ENCODE measurements at regions not wholly inside any gene's neighbourhood (a gene's known extent, or its start where the extent isn't known, plus 50 kb on each side); places are given as distances from the start of the nearest gene placed in this dataset.

DNA sequence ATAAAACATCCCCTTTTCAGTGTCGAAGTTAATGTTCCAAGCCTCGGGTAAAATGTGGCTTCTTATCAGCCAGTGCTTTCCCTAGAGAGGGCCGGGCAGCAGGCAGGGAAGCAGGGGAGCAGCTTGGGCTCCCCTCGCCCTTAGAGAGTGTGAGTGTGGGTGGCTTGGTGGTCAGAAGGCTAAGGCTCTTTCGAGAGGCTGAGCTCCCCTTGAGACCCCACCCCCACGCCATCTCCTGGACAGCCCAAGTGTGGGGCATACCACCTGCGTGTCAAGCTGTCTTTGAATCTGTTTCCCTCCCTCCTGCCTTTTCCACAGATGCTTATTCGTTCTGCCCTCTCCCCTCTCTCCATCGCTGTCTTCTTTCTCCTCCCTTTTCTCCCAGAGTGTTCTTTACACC is 95.1 kb upstream of the FOXP4 start:
- no peak for DNase-seq (ENCODE audit: low spot score)

DNA sequence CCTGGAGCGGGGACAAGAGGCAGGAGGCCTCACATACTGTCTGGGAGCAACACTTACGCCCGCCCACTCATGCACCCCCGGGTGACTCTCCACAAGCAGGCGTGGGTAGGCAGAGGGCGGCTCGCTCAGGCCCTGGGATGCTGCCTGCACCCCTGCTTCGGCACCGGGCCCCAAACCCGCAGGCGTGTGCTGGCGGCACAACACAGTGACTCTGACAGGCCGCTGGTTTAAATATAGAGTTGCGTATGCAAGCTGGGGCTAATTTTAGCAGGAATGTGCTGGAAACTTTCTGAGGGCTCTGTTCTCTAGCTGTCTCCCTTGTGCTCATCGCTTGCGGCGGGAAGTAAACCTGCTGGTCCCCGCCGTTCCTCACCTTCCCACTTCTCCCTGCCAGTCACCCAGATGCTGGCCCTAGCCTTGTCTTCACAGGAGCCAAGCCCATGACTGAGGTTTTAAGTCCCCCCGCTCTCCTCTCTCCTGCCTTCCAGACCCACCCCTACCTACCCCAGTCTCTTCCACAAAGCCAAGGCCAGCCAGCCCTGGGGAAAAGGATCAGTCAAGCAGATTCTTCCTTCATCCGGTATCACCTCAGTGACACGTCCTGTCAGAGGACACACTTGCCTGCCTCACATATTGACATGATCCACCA is 94.5 kb upstream of the FOXP4 start:
- DNase-seq (ENCODE audit: low spot score) = no peak

DNA sequence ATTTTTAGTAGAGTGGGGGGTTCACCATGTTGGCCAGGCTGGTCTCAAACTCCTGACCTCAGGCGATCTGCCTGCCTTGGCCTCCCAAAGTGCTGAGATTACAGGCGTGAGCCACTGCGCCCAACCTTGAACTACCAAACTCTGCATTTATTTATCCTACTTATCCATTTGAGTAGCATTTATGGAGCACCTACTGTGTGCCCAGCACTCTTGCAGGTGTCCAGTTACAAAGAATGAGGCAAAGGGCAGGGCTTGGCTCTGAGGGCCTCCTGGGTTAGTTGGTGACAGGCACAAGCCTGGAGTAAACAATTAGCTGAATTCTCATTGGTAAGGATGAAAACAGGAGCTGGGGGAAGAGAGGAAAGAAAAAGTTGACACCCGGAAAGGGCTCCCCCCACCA is 93.4 kb upstream of the FOXP4 start:
- DNase-seq (ENCODE audit: low spot score) = no peak

DNA sequence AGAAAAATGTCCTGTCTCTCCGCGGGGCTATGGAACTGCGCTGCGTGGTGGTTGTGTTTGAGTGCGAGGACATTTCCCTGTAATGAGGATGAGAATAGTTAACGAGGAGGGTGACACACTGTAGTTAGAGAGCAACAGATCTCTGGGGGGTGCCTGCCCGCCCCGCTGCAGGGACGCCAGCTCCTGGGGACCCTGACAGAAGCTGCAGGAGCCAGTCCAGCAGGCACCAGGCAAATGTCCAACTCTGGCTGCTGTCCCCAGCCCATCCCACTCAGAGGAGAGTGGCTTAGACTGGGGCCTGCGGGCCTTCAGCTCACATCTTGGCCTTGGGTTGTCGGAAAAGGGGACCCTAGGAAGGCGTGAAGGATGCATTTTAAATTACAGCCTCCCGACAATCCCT is 92.9 kb upstream of the FOXP4 start:
- DNase-seq (ENCODE audit: low spot score) = no peak

DNA sequence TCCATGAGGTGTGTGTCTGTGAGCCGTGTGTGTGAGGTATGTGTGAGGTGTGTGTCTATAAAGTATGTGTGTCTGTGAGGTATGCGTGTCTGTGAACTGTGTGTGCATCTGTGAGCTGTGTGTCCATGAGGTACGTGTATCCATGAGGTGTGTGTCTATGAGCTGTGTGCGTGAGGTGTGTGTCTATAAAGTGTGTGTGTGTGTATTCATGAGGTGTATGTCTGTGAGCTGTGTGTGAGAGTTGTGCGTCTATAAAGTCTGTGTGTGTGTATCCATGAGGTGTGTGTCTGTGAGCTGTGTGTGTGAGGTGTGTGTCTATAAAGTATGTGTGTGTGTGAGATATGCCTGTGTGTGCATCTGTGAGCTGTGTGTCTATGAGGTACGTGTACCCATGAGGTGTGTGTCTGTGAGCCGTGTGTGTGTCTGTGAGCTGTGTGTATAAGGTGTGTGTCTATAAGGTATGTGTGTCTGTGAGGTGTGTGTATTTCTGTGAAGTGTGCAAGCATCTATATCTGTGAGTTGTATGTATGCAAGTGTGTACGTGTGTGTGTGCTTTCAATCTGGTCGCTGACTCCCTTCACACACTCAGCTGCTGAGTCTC is 91.9 kb upstream of the FOXP4 start:
- no peak for DNase-seq (ENCODE audit: low spot score)

DNA sequence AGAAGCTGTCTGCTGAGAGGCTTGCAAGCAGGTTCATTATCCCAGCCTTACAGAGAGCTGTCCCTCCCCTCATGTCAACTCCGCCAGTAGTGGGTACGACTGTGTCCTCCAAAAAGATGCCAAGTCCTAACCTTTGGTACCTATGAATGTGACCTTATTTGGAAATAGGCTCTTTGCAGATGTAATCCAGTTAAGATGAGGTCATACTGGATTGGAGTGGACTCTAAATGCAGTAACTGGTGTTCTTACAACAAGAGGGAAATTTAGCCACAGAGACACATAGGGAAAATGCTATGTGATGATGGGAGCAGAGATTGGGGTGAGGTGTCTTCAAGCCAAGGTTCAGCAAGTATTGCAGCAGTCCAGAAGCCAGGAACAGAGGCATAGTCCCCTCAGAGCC is 90.8 kb upstream of the FOXP4 start:
- DNase-seq (ENCODE audit: low spot score) = no peak

DNA sequence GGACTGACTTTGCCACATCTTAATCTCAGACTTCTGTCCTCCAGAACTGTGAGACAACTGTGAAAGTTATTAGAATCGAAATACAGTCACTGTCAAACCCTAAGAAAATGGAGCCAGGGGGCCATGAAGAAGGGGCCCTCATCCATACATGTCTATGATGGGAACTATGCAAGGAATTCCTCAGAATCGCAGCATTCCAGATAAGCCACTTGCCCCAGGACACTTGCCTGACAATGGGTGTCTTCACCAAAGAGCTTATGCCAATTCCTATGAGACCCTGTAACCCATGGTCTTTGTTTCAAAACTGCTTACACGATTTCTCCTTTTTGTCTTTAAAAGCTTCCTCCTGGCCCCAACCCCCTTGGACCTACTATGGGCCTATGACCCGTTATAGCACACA is 90.4 kb upstream of the FOXP4 start:
- DNase-seq (ENCODE audit: low spot score) = no peak

DNA sequence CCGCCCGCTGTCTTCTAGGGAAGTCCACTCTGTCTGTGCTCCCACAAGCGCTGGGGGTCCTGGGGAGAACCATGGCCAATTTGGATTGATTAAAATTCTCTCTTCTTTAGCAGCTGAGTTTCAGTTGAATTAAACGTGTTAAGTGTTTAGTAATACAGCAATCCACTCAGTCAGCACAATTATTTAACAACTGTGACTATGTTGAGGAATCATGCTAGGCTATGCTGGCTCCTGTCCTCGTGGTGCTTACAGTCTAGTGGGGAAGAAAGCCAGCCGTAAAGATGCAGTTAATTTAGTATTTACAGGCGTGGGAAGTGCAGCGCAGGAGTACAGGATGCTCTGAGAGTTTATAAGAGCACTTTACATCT is 88.9 kb upstream of the FOXP4 start:
- DNase-seq (ENCODE audit: low spot score) = no peak

DNA sequence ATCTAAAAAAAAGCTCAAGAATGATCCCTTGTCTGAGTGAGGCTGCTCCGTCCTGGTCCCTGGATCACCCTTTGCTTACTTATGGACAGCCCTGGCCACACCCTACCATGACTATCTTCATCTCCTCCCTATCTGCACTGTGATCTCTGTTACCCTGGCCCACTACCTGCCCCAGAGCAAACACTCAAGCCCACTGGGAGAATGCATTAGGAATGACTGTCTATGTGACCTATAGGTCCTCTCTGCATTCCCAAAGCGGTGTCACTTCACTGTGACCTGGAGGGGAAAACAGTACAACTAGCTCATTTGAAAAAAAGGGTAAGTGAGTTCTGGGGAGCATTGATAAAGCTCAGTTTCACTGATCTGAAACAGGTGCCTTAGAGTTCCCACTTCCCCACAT is 86.4 kb upstream of the FOXP4 start:
- DNase-seq (ENCODE audit: low spot score) = no peak

DNA sequence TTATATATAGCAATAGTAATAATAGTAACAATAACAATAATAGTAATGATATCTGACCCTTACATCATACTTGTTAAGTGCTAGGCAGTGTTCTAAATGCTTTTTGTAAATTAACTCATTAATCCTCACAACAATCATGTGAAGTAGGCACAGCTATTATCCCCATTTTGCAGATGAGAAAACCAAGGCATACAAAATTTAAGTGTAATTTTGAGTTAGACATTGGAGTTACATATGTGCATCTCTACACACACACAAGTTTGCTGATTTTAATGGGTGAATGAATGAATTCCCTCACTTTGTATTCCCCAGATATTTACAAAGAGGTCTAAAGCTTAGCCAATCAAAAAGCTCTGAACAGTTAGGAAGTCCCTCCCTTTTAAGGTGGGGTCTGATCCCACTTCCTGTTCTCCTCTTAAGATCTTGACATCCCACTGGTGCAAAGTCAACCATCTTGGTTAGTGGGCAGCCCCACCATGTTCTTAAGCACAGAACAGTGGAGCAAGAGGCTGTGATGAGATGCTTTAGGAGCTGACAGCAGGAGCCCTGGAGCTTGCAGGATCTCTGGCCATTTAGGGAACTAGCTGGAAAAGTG is 85.3 kb upstream of the FOXP4 start:
- no peak for DNase-seq (ENCODE audit: low spot score)

DNA sequence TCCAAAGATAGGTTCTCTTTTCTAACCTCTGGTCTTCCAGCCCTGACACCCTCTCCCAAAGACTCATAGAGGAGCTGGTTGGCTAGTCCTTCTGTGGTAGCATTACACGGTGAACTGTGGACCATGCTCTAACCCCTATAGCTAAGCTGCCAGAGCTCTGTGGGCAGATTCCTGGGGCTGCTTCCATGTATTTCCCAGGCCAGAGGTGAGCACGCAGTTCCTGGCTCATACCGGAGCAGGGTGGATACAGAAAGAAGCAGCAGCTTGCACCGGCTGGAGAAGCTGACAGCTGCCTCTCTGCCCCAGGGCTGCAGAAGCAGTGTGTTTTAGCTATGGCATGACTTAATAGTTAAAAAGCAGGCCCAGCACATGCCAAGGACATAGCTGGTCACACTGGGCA is 84.1 kb upstream of the FOXP4 start:
- DNase-seq (ENCODE audit: low spot score) = no peak

DNA sequence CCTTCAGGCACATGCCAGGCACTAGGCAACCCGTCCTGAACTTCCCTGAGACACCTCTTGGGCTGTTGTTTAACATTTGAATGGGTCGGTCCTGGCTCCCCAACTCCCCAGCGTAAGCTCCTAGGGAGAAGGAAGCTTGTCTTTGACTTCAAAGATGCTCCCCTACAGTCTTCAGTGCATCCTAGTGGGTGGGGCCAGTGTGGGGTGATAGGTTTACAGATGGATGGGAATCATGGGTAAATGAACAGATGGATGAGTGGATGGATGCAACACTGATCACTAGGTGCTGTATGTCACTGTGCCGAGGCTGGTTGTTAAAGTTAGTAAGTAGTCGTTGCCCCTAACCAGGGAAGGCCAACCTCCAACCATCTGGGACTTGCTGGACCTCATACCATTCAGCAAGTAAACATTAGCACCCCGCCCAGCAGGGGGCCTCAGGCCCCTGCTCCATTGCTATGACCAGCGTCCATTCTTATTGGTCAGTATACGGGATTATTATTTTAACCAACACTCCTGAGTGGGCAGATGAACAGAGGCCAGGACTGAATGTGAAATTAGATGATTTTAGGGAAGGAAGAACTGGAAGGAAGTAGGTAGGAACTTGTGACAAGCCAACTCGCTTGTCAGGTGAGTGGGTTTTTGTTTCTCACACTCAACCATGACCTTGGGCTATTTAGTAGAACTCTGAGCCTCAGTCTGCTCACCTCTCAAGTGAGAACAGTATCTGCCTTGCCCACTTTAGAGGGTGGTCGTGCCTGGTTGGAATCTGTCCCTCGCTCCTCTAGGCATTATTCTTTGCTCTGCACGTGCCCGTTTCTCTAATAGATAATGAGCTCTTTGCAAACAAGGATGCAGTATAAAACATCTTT is 82.9 kb upstream of the FOXP4 start:
- DNase-seq (ENCODE audit: low spot score) = no peak

DNA sequence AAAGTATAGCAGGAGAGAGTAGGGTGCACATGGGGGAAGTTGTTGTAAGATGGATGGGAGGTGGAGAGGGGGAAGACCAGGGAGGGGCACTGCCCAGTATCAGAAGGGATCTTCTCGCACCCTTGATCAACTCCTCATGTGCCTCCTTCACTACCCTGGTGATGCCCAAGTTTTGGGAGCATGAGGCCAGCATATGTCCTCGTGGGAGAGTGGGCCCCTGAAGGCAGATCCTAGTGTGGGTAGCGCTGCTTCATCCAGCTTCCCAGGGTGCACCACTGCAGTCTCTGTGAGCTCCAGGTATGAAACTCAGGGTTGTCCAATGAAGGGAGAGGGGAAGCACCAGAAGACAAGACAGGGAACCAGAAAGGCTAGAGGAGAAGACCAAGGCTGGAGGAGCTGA is 82.2 kb upstream of the FOXP4 start:
- DNase-seq (ENCODE audit: low spot score) = no peak

DNA sequence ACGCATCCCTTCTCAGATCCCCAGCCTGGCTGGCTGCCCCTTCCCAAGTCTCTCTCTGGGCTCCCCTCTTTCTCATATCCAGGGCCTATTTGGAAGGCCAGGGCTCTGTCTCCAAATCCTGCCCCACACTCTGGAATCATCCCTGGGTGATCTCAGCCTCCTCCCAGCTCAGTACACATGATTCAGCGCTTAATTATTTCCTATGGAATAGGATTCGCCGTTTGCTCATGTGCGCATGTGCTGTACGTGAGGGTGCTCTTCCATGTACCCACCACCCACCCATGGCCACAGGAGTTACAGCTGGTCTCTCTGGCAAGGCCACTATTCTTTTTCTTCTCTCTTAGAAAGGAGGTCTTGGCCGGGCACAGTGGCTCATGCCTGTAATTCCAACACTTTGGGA is 81.7 kb upstream of the FOXP4 start:
- no peak for DNase-seq (ENCODE audit: low spot score)

DNA sequence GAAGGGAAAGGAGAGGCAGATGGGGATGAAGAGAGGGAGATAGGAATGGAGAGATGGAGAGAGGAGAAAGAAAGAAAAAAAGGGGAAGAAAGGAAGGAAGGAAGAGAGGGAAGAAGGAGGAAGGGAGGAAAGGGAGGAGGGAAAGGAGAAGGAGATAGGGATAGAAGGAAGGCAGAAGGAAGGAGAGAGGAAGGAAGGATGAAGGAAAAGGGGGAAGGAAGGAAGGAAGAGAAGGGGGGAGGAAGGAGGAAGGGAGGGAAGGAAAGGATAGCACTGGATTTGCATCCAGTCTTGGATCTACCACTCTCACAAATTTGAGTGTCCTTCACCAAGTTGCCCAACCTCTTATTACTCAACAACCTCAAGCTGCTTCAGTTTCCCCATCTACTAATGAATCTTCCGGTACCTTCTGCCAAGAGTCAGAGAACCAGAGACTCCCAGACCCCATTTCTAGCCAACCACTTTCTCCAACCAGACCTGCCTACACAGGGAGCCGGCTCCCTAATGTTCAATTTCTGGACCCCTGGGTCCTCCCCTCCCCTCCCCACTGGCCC is 79.7 kb upstream of the FOXP4 start:
- no peak for DNase-seq (ENCODE audit: low spot score)

DNA sequence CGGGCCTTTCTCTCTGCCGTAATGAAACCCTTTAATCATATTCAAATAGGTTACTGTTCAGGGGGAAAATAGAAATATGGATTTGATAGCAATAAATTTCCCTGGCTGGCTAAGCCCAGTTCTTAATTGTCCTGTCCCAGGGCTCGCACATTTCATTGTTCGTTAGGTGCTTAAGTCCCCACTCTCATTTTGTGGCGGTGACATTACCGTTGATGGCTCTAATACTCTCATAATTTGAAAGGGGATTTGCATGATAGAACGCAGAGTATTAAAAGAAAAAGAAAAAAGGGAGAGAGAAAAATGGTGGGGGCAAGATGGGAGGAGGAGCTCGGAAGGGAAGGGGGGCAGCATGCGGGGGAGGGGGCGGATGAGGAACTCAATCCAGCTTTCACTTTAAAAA is 79.1 kb upstream of the FOXP4 start:
- DNase-seq (ENCODE audit: low spot score) = no peak

DNA sequence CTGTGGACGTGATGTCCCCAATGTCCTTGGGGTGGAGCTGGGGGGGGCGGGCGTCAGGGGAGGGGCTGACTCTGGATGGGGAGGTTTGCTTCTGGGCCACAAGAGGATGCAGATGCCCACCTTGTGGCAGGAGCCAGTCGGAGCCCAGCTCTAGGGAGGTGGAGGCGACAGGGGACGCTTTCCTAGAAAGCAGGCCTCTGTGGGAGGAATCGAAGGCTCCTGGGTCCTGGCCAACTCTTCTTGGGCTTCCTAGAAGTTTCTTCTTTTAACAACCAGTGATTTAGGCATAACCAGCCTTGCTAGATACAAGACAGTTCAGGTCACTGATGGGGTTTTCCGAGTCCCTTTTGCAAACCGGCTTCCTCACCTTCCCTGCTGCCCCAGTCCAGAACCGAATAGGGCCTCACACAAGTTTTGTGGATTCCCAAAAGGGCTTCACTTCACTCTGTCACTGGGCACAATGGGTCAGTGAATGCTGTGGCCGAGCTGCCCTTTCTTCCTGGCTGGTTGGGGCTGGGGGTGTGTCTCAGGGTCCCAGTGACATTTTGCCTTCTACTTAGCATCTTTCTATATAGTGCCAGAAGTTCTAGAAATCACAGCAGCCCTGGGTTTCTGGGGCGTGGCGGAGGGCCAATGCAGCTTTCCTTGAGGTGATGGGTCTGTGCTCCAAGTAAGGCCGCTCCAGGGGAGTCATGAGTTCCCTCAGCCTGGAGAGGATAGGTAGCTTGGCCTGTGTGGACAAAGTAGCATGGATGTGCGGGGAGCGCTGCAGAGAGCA is 78.4 kb upstream of the FOXP4 start:
- DNase-seq (ENCODE audit: low spot score) = no peak

DNA sequence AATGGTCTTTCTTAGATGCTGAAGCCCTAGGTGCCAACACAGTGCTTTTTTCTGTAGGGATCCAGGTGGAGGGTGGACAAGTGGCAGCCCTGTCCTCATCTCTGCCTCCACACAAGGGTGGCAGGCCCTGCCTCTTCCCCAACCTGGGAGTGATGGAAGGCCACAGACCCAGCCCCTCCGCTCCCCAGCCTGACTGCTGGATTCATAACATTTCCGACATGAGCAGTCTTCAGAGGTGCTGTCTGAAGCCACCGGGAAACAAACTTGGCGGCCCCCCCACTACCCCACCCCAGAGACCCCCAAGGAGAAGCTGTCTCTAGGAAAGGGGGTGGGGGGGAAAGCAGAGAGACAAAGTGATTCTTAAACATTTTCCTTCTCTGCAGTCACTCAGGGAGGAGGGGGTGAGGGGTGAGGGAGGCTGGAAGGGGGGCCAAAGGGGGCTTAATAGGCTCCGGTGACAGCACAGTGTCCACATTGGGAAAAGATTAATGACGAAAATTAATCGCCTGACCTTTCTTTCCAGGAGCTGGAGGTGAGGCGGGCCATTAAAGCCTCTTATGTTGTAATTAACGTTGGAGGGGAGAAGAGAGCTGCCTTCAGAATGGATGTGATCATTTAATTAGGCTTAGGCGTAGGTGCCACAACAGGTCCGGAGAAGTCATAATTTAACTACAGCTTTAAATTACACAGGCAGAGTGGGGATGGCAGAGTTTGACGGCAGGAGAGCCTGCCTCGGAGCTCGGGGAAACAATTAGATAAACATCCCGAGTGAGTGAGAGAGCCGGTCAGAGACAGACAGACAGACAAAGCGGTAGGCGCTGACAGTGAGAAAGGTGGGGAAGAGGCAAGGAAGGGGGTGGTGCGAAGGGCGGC is 76.8 kb upstream of the FOXP4 start:
- no peak for DNase-seq (ENCODE audit: low spot score)

DNA sequence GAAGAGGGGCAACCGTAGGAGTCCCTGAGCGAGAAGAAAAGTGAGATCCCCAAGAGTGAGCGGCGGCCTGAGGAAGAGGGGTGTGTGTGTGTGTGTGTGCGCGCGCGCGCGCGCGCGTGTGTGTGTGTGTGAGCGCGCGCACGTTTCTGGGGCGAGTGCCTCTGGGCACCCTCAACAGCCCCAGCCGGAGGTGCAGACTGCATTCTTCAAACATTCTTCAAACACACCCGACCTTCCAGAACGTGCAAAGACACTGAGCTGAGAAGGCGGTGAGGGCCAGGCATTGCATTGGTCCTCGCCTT is 76.2 kb upstream of the FOXP4 start:
- DNase-seq (ENCODE audit: low spot score) = no peak

DNA sequence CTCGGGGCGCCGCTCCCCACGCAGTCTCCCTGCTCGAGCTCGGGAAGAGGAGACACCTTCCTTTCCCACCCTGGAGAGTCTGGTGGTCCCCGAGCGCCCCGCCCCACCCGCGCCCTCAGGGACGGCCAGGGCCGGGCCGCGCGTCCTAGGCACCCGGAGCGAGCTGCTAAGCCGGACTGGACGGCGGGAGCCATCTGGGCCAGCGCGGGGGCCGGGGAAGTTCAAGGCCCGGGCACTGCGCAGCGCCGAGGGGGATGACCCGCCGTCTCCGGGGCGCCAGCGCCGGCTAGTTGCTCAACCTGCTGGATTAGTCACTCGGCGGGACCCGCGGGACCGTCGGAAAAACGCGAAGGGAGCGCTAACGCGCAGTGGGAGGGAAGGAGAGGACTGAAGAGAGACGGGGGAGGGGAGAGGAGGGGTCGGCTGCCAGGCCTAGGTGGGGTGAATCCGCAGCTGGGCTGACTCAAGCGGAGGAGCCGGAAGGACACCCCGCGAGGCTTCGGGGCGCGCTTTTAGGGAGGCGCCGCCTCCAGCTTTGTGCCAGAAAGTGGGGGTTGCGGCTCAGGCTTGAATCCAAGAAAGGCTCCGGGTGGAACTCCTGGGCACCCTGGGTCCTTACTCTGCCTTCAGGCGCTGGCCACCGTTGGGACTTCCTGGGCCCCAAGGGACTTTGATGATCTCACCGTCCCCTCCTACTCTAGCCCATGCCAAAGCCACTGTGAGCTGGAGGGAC is 75.7 kb upstream of the FOXP4 start:
- DNase-seq (ENCODE audit: low spot score) = no peak
